H9 (cell line): ENCODE measurements at regions not wholly inside any gene's neighbourhood (a gene's known extent, or its start where the extent isn't known, plus 50 kb on each side); places are given as distances from the start of the nearest gene placed in this dataset.

Experiments
- DNase-seq: peaks from one replicate; pipeline ENCODE4 v3.0.0-alpha.2; 2017
- H2AFZ ChIP-seq: one replicate; pipeline ENCODE4 v1.6.1; 2013; ENCODE audit warnings: mild to moderate bottlenecking, low read length, control low read depth, moderate library complexity
- H2AK5ac ChIP-seq: 2 replicates; pipeline ENCODE4 v1.6.1; 2013; ENCODE audit warnings: low read length, control low read depth, mixed read lengths; ENCODE audit not compliant: insufficient read length
- H2BK120ac ChIP-seq: one replicate; pipeline ENCODE4 v1.6.1; 2013; ENCODE audit warnings: low read depth, mild to moderate bottlenecking, low read length, control low read depth, inconsistent platforms; ENCODE audit not compliant: poor library complexity, severe bottlenecking
- H2BK12ac ChIP-seq: 2 replicates; pipeline ENCODE4 v1.6.1; 2013; ENCODE audit warnings: low read length, control low read depth, mixed read lengths, low read depth; ENCODE audit not compliant: insufficient read length
- H2BK15ac ChIP-seq: 2 replicates; pipeline ENCODE4 v1.6.1; 2013; ENCODE audit warnings: low read depth, low read length, control low read depth
- H2BK20ac ChIP-seq: one replicate; pipeline ENCODE4 v1.6.1; 2013; ENCODE audit warnings: low read depth, mild to moderate bottlenecking, low read length, control low read depth, inconsistent platforms; ENCODE audit not compliant: poor library complexity, severe bottlenecking
- H2BK5ac ChIP-seq: 2 replicates; pipeline ENCODE4 v1.6.1; 2013; ENCODE audit warnings: low read length, control low read depth, mixed read lengths; ENCODE audit not compliant: insufficient read length
- H3K14ac ChIP-seq: 2 replicates; pipeline ENCODE4 v1.6.1; 2013; ENCODE audit warnings: low read length, control low read depth; ENCODE audit not compliant: insufficient read depth
- H3K18ac ChIP-seq: 2 replicates; pipeline ENCODE4 v1.6.1; 2013; ENCODE audit warnings: low read depth, mild to moderate bottlenecking, mixed read lengths, low read length, control low read depth; ENCODE audit not compliant: insufficient read length
- H3K23ac ChIP-seq: 2 replicates; pipeline ENCODE4 v1.6.1; 2013; ENCODE audit warnings: low read length, control low read depth, mixed read lengths, low read depth; ENCODE audit not compliant: insufficient read length
- H3K23me2 ChIP-seq: 2 replicates; pipeline ENCODE4 v1.6.1; 2013; ENCODE audit warnings: low read depth, mild to moderate bottlenecking, mixed read lengths, low read length, control low read depth; ENCODE audit not compliant: insufficient read length, poor library complexity, severe bottlenecking
- H3K27ac ChIP-seq: 2 replicates; pipeline ENCODE4 v1.5.1; 2013; ENCODE audit warnings: low read length, control low read depth, mixed read lengths, low read depth; ENCODE audit not compliant: insufficient read length
- H3K27me3 ChIP-seq: 2 replicates; pipeline ENCODE4 v1.6.1; 2013; ENCODE audit warnings: low read length, control low read depth, inconsistent platforms; ENCODE audit not compliant: insufficient read depth
- H3K4ac ChIP-seq: 2 replicates; pipeline ENCODE4 v1.6.1; 2013; ENCODE audit warnings: low read depth, mild to moderate bottlenecking, control low read depth, inconsistent platforms, low read length, moderate library complexity
- H3K4me1 ChIP-seq: 2 replicates; pipeline ENCODE4 v1.6.1; 2013; ENCODE audit warnings: low read length, control low read depth, inconsistent platforms; ENCODE audit not compliant: insufficient read depth
- H3K4me2 ChIP-seq: 2 replicates; pipeline ENCODE4 v1.6.1; 2013; ENCODE audit warnings: low read length, control low read depth, mixed read lengths; ENCODE audit not compliant: insufficient read length, insufficient read depth
- H3K56ac ChIP-seq: 2 replicates; pipeline ENCODE4 v1.6.1; 2013; ENCODE audit warnings: low read depth, mild to moderate bottlenecking, mixed read lengths, low read length, control low read depth; ENCODE audit not compliant: insufficient read length
- H3K79me1 ChIP-seq: 2 replicates; pipeline ENCODE4 v1.6.1; 2013; ENCODE audit warnings: low read depth, mild to moderate bottlenecking, moderate library complexity, low read length, control low read depth, inconsistent platforms; ENCODE audit not compliant: insufficient read depth, poor library complexity, severe bottlenecking
- H3K79me2 ChIP-seq: 2 replicates; pipeline ENCODE4 v1.6.1; 2013; ENCODE audit warnings: low read length, control low read depth, inconsistent platforms; ENCODE audit not compliant: insufficient read depth
- H3K9ac ChIP-seq: 2 replicates; pipeline ENCODE4 v1.6.1; 2013; ENCODE audit warnings: low read length, control low read depth, mixed read lengths; ENCODE audit not compliant: insufficient read length; ENCODE audit errors: extremely low read depth
- H3K9me3 ChIP-seq: one replicate; pipeline ENCODE4 v1.6.1; 2013; ENCODE audit warnings: low read depth, low read length, inconsistent platforms; ENCODE audit not compliant: control insufficient read depth
- H3T11ph ChIP-seq: one replicate; pipeline ENCODE4 v1.6.1; 2013; ENCODE audit warnings: mild to moderate bottlenecking, low read length, control low read depth, inconsistent platforms
- H4K20me1 ChIP-seq: one replicate; pipeline ENCODE4 v1.6.1; 2013; ENCODE audit not compliant: control insufficient read depth, insufficient read length, insufficient read depth
- H4K5ac ChIP-seq: 2 replicates; pipeline ENCODE4 v1.6.1; 2013; ENCODE audit warnings: low read depth, mild to moderate bottlenecking, mixed read lengths, low read length, control low read depth; ENCODE audit not compliant: insufficient read length
- H4K8ac ChIP-seq: replicated peaks from 2 replicates; pipeline ENCODE4 v1.6.1; 2013; ENCODE audit warnings: low read length, control low read depth, mixed read lengths, low read depth; ENCODE audit not compliant: insufficient read length
- H4K91ac ChIP-seq: 2 replicates; pipeline ENCODE4 v1.6.1; 2013; ENCODE audit warnings: low read depth, mild to moderate bottlenecking, moderate library complexity, mixed read lengths, low read length, control low read depth; ENCODE audit not compliant: insufficient read length
- H3K27ac Mint-ChIP-seq, 3 experiments: 2 replicates in 2 of 3; 3 replicates in 1 of 3; pipeline ENCODE4 v1.8.0; 2020 to 2021; ENCODE audit warnings: mixed read lengths in 3 of 3, mild to moderate bottlenecking in 1 of 3, moderate library complexity in 1 of 3
- H3K27me3 Mint-ChIP-seq: 2 replicates; pipeline ENCODE4 v1.8.0; 2021; ENCODE audit warnings: low read depth, mild to moderate bottlenecking, moderate library complexity, mixed read lengths
- H3K36me3 Mint-ChIP-seq, 3 experiments: 2 replicates in 2 of 3; 3 replicates in 1 of 3; pipeline ENCODE4 v1.8.0; 2020 to 2021; ENCODE audit warnings: low read depth in 3 of 3, mixed read lengths in 3 of 3; ENCODE audit not compliant: insufficient read depth in 1 of 3
- H3K4me1 Mint-ChIP-seq, 2 experiments: 2 replicates each; pipeline ENCODE4 v1.8.0; 2020; ENCODE audit warnings: mixed read lengths in 2 of 2
- H3K4me3 Mint-ChIP-seq, 2 experiments: 2 replicates in 1 of 2; 3 replicates in 1 of 2; pipeline ENCODE4 v1.8.0; 2020 to 2021; ENCODE audit warnings: mild to moderate bottlenecking in 2 of 2, mixed read lengths in 2 of 2, moderate library complexity in 1 of 2
- H3K9me3 Mint-ChIP-seq, 2 experiments: 2 replicates in 1 of 2; 3 replicates in 1 of 2; pipeline ENCODE4 v1.8.0; 2020; ENCODE audit warnings: mild to moderate bottlenecking in 2 of 2, mixed read lengths in 2 of 2, moderate library complexity in 1 of 2
- WGBS: extraction: QIAGEN DNeasy Blood & Tissue Kit; methylation state at CpG from one replicate; pipeline ENCODE4 v1.1.7; 2013; ENCODE audit warnings: missing lambda C conversion rate, low lambda C conversion rate, mixed read lengths; ENCODE audit not compliant: insufficient read length; ENCODE audit errors: extremely low coverage; 5-methylcytosine and 5-hydroxymethylcytosine counted together
- TF ChIP-seq, protein P1 (sequence below): fragments of 200-600 bp; sonication (generic); conservative IDR thresholded peaks from 3 replicates; pipeline ENCODE4 v1.8.0; 2021; ENCODE audit warnings: antibody characterized with exemption, mild to moderate bottlenecking

DNA sequence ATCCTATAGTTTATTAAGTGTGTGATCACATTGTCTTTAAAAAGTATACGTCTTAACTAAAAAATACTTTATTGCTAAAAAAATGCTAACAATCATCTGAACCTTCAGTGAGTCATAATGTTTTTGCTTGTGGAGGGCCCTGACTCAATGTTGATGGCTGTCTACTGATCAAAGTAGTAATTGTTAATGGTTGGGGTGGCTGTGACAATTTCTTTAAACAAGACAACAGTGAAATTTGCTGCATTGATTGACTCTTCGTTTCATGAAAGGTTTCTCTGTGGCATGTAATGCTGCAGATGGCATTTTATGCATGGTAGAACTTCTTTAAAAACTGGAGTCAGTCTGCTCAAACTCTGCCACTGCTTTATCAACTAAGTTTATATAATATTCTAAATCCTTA is 101.4 kb upstream of the IL15 start:
- Histone ChIP-seq H2AFZ (no peak overlapping the region), H3T11ph (no peak overlapping the region), H3K27ac (no peak overlapping the region), H3K4me2 (no peak overlapping the region), H2BK20ac (no peak overlapping the region), H3K23ac (no peak overlapping the region), H3K9me3 (no peaks in the 10 kb centered on the region), H3K79me1 (no peaks in the 10 kb centered on the region), H4K20me1 (no peaks in the 10 kb centered on the region), H3K4ac (no peak overlapping the region), H3K4me1 (no peaks in the 10 kb centered on the region), H2BK15ac (no peak overlapping the region), H3K18ac (no peak overlapping the region), H2BK120ac (no peak overlapping the region), H4K5ac (no peak overlapping the region), H4K8ac (no peak overlapping the region), H2BK12ac (no peak overlapping the region), H3K27me3 (no peaks in the 10 kb centered on the region), H3K9ac (no peak overlapping the region), H4K91ac (no peak overlapping the region), H3K23me2 (no peaks in the 10 kb centered on the region), H3K14ac (no peak overlapping the region), H2AK5ac (no peak overlapping the region), H2BK5ac (no peak overlapping the region), H3K56ac (no peak overlapping the region), H3K79me2 (no peaks in the 10 kb centered on the region)
- TF ChIP-seq, protein P1, sequence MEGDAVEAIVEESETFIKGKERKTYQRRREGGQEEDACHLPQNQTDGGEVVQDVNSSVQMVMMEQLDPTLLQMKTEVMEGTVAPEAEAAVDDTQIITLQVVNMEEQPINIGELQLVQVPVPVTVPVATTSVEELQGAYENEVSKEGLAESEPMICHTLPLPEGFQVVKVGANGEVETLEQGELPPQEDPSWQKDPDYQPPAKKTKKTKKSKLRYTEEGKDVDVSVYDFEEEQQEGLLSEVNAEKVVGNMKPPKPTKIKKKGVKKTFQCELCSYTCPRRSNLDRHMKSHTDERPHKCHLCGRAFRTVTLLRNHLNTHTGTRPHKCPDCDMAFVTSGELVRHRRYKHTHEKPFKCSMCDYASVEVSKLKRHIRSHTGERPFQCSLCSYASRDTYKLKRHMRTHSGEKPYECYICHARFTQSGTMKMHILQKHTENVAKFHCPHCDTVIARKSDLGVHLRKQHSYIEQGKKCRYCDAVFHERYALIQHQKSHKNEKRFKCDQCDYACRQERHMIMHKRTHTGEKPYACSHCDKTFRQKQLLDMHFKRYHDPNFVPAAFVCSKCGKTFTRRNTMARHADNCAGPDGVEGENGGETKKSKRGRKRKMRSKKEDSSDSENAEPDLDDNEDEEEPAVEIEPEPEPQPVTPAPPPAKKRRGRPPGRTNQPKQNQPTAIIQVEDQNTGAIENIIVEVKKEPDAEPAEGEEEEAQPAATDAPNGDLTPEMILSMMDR, result no peak
- H3K27me3 Mint-ChIP-seq, result no peaks in the 10 kb centered on the region
- H3K36me3 Mint-ChIP-seq, result peaks cover 0 to 13% (median 3%) of the 10 kb centered on the region in 3 experiments; a peak in 3 of 7 replicates
- H3K9me3 Mint-ChIP-seq, result peaks cover 21 to 35% of the 10 kb centered on the region in 2 experiments; a peak in 4 of 5 replicates
- H3K4me3 Mint-ChIP-seq, result no peak overlapping the region
- no peaks in the 10 kb centered on the region for H3K4me1 Mint-ChIP-seq
- DNase-seq, result no peak
- WGBS, result no CpG with 5 or more reads among the region's 2 CpGs
- H3K27ac Mint-ChIP-seq, result no peak overlapping the region
